ENCODE measurements at regions not wholly inside any gene's neighbourhood (a gene's known extent, or its start where the extent isn't known, plus 50 kb on each side); places are given as distances from the start of the nearest gene placed in this dataset.
"Not testable (repeated sequence)": the region's sequence is repeated elsewhere in the genome, so short reads cannot be mapped to it uniquely, and the experiment has no call there.

DNA sequence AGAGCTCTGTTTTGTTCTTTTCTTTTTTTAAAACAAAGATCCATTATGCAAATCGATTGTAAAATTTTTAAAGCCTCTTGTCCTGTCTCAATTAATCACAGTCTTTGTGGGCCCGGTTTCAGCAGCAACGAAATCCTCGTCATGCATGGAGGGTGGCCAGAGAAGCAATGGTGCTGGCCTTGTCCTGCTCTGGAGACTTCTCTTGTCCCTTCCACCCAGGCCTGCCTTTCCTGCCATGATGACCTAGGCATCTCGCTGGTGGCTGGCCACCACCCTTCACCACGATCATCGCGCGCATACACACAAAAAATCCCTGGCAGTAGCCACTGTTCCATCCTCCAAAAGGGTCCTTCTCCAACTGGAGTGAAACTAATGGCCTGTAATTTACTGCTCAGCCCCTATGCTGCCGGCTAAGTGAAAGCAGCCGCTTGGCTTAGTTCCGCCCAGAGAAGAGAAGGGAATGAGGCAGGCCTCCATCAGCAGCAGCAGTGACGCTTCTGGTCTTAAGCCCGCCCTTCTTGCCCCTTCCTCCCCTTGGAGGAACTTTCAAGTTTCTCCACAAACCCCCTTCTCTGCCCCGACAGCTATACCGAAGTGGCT, 309.5 kb downstream of the NPHP4 start:
- DNase-seq: no peak

DNA sequence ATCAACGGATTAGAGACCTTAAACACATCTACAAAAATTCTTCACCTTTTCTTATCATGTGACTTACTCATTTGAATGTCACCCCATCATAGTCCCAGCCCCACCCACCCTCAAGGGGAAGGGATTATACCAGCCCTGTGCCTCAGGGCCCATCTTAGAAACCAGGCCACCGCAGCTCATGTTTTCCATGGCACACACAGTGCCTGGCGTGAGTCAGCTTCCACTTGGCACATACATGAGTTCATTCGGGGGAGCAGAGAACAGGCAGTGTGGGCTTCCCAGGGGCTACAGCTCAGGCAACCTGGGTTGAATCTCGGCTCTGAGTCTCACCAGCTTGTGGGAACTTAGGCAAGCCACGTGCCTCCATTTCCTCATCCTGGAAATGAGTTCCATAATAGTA, 310.6 kb downstream of the NPHP4 start:
- DNase-seq: no peak

DNA sequence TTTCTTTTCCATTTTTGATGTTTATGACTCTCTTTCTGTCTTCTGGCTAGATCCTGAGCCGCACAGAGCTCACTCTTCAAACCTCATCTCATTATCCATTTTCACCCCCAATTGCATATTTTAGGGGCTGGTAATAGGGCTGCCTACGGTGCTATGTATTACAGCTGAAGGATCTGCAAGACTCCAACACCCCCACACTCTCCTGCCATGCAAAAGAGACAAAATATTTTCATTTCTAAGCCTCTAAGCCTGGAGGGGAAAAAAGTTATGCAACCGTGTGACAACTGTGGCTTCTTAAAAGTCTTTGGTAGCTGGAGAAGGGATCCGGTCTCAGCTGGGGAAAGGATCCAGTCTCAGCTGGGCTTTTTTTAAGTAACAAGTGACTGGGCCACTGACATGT, 311.6 kb downstream of the NPHP4 start:
- DNase-seq: no peak

DNA sequence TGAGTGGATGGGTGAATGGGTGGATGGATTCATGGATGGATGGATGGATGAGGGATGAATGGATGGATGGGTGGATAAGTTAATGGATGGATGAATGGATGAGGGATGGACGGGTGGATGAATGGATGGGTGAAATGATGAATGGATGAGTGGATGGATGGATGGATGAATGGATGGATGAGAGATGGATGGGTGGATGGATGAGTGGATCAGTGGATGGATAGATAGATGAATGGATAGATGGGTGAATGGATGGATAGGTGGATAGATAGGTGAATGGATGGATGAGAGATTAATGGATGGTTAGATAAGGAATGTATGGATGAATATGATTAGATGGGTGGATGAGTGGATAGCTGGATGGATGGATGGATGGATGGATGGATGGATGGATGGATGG, 313.5 kb downstream of the NPHP4 start:
- no peak for DNase-seq

DNA sequence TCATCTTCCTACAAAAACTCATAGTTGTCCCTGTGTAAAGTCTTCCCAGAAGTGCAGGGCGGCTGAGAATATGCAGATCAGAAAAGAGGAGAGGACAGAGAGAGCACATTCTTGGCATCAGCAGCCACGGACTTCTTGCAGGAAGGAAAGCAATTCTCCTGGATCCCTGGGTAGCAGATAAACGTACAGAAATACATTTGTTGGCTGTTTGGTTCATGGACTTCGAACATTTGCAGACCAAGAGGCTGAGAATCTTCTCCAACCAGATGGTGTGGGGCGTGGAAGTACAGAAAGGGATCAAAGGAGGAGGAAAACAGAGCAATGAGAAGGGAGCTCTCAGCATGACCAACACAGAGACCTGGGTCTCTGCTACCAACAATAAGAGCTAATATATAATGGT, 319.9 kb downstream of the NPHP4 start:
- DNase-seq: not testable (repeated sequence)

DNA sequence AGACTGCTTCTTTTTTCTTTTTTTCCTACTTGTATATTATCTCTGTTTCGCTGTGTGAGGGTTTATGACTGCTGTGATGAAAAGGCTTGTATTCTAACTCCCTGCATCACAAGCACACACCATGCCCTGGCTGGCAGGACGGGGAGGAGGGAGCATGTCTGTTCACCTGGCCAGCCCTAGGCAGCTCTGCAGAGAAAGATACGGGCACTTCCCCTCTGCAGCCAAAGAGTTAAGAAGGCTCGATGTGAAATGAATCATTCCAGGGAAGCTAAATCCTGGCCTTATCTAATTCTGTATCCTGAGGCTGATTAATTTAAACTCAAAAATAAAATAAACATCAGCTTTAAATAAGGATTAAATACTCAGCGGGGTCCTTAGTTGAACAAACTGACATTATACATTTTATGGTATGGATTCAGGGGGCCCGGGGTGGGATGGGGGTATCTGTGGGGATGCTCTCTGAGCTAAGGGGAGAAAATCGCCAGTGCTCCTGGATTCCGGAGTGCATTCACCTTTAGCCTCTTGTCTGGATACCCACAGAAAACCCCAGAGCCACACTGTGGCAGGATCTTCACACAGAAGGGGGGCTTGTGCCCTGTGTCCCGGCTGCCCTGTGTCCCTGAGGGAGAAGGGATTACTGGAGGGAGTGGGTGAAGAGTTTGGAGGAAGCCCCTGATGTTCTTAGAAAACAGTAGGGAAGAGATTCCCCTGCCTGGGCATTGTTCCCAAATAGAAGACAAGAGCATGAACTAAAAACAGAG, 321.5 kb downstream of the NPHP4 start:
- no peak for DNase-seq

DNA sequence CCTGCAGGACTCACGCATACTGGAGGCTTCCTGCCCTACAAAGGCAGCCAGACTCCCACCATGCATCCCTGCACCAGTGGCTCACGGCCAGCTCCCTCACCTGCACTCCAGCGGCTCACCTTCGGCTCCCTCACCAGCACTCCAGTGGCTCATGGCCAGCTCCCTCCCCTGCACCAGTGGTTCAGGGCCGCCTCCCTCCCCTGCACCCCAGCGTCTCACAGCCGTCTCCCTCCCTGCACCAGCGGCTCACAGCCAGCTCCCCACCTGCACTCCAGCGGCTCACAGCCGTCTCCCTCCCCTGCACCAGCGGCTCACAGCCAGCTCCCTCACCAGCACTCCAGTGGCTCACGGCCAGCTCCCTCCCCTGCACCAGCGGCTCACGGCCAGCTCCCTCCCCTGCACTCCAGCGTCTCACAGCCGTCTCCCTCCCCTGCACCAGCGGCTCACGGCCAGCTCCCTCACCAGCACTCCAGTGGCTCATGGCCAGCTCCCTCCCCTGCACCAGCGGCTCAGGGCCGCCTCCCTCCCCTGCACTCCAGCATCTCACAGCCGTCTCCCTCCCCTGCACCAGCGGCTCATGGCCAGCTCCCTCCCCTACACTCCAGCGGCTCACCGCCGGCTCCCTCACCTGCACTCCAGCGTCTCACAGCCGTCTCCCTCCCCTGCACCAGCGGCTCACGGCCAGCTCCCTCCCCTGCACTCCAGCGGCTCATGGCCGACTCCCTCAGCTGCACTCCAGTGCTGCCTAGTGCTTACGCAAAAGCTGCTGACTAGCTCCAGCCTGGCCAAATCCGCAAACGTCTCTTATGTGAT, 324.5 kb downstream of the NPHP4 start:
- DNase-seq: no peak

DNA sequence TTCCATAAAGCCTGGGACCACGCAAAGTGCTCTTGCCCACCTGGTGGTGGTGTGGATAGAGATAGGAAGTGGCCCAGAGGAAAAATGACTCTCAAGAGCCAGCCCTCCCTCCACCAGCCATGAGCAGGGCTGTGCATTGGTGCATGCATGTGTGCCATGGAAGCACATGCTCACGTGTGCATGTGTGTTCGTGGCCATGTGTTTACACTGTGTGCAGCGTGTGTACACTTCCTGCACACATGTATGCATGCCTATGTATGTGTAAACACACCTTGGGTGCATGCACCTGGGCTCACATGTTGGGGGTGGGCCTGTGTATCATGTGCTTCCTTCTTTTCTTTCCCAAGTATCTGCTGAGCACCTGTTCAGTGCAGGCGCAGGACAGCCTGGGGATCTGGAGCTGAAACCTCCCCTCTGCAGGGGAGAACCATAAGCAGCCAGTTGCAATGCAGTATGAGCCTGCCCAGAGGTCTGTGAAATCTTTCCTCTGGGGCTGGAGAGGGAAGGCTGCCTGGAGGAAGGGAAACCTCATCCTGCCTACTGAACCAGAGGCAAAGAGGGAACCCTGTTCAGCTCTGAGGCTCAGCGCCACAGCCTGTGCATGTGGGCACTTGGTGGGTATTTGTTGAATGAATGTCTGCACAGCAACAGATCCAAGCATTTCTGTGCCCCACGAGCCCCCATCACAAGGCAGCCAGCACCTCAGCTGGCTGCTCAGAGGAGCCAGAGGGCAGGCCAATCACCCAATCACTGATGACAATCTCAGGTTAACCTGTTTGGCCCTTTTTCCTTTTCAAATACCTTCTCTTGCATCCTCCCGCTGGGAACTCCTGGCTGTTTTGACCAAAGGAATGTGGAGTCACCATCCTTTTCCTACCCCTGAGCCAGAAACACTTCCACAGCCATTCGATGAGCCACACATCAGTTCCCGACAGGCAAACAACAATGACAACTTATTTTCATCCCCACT, 327.0 kb downstream of the NPHP4 start:
- no peak for DNase-seq

DNA sequence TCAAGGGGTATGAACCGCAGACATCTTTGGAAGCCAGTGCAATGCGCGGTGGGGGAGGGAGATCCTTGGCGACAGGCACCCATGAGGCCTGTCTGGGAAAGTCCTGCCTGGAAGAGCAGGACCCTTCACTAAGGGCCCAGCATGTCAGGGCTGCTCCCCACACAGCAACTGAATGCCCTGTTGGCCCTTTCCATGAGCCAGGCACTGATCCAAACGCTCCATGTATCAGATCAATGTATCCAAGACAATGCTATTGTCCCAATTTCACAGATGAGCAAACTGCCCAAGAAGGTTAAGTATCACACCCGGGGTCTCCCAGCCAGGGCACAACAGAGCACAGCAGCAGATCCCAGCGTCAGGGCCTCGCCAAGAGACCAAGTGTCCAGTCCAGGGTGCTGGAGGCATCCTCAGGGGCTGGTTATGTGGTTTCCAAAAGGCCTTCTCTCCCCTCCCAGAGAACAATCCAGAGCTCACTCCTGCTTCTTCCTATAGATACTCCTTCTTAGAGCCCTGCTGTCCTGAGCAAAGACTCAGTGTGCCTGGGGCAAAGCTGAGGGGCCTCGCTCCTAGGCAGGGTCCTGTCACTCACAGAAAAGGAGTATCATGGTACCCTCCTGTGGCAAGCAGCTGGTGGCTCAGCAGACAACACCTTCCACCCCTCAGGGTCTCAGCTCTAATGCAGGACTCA, 328.0 kb downstream of the NPHP4 start:
- DNase-seq: no peak

DNA sequence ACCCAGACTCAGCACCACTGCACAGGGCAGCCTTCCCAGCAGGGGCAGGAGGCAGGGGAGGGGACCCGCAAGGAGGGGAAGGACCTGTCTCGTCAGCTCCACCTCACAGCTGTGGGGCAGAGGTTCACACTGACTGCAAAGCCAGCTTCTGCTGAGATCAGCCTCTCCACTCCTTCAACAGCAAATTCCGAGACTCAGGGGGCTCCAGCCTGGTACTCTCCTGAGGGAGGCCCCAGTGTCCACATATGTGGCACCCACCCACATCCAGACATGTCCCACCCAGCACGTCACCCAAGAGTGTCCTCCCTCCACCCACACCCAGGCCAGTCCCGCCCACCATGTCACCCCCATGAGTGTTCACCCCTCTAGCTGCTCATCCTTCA, 329.5 kb downstream of the NPHP4 start:
- no peak for DNase-seq

DNA sequence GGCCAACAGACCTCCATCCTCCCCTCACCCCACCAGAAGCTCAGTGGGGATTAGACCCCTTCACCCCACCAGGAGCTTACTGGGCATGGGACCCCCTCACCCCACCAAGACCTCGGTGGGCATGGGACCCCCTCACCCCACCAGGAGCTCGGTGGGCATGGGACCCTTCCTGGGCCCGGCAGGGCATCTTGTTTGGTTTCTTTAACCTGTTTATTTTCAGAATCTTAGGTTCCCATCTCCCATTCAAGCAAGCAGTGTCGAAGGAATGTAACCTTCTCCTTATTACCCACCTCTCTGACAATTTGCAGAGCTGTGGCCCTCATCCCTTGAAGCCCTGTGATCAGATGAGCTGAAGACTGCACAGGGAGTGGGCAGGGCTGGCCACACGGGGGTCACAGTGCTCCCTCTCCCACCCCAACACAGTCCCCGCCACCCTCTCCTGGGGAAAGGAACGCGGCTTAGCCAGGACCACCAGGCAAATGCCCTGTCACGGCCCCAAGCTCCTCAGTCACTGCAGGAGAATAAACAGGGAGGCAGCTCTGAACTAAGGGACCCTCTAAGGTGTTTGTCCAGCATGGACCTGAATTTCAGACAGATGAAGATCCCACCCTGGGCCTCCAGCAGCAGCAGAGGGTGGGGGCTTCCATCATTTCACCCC, 330.0 kb downstream of the NPHP4 start:
- no peak for DNase-seq

DNA sequence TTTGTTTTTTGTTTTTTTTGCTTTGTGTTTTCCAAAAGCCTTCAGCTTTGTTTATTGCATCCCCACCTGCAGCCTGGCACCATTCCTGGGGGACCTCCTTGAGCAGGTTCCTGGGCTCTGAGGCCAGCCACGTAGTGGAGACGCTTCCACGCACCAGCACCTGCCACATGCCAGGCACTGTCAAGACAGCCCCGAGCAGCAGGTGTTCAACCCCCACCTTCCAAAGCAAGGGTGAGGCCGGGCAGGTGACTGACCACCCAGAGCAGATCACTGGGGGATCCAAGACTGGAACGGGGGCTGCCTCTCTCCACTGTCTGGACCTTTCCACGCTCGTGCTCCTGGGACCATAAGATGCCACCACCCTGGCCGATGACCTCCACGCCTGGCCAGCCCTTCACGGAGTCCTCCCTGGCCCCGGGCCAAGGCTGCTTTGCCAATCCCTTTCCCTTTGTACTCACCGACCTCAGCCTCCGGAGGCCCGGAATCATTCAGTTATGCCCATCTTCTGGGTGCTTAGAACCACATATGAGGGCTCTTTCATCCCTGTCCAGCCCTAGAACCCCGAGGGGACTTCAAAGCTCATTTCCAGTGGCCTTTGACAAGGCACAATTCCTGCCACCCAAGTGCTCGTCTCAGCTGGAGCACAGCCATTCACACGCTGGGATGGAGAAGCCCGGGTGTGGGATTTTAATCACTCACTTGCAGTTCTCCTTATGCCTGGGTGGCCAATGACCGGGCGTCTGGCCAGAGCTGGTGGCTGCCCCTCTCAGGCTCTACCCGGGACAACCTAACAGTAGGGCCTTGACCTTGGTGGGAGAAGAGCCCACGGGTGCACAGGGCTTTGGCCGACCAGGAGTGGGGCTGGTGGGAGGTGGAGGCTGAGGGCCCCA, 330.8 kb downstream of the NPHP4 start:
- DNase-seq: no peak

DNA sequence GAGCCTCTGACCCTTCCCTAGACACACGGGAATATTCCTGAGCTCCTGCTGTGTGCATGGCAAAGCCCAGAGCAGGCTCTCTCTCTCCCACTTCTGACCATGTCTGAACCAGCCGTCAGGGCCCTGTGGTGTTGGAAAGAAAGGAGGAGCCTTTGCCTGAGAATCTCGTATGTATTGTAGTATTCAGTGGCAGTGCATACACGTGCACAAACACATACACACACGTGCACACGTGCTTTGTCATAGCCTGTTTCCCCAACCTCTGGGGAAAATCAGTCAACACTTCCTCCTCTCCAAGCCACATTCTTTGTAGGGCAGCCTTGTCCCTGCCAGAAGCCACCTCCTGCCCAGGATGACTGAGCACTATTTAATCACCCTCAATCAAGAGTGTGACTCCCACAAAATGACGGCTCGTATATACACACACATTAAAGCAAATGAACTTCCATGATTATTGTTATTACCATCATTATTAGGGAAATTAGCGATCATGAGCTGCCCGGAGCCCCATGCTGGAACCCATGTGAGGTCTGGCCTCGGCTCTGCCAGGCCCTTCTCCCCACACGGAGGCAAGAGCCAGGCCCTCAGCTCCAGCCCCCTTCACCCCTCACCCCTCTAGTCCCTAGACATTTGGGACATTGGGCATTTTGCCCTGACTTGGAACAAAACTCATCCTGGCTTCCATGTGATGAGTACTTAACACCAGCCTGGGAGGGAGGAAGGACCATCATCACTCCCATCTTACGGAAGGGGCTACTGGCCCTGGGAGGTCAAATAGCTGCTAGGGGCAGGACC, 331.9 kb downstream of the NPHP4 start:
- DNase-seq: no peak

DNA sequence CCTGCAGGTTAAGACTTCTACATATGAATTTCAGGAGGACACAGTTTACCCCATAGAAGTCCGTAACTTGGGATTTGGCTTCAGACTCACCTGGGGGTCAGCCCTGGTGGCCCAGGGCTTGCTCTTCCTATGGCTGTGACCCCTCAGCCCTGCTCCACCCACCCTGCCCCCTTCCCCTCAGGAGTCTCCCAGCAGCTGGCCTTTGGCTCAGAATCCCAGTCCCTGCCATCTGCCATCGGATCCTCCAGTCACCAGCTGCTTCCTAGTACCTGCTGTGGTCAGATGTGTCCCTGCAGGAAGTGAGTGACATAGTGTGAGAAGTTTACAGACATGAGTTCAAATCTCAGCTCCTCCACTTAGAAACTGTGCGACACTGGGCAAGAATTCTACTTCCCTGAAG, 332.6 kb downstream of the NPHP4 start:
- DNase-seq: no peak

DNA sequence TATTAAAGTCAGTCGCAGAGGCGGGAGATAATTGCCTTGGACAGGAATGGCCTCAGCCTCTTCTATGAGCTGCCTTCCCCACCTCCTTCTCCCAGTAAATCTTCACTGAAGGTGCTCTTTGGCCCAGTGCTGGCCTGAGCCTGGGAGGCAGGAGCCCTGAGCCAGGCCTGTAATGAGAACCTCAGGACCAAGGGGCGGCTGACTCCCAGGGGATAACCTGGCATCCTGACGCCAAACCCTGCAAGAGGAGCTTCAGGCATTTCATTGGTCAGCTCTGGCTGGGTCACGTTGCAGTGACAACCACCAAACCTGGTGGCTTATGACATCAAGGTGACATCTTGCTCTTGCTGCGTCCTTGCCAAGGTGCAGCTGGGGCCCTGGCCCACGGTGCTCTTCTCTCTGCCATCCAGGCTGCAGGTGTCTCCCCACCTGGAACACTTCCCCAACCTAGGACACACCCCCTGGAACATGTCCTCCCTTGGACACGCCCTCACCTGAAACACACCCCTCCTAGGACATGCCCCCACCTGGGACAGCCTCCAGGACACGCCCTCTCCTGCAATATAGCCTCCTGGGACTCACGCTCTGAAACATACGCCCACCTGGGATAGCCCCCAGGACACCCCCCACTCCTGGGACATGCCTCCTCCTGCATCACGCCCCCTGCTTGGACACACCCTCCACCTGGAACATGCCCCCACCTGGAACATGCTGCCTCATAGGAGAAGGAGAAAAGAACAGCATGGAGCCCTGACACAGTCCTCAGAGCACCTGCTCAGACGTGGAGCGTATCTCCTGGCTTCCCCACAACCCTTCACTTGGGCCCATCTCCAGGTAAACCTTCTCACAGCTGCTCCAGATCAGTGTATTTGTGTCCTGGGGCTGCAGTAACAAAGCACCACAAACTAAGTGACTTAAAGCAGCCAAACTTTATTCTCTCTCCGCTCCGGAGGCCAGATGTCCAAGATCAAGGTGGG, 333.6 kb downstream of the NPHP4 start:
- DNase-seq: no peak

DNA sequence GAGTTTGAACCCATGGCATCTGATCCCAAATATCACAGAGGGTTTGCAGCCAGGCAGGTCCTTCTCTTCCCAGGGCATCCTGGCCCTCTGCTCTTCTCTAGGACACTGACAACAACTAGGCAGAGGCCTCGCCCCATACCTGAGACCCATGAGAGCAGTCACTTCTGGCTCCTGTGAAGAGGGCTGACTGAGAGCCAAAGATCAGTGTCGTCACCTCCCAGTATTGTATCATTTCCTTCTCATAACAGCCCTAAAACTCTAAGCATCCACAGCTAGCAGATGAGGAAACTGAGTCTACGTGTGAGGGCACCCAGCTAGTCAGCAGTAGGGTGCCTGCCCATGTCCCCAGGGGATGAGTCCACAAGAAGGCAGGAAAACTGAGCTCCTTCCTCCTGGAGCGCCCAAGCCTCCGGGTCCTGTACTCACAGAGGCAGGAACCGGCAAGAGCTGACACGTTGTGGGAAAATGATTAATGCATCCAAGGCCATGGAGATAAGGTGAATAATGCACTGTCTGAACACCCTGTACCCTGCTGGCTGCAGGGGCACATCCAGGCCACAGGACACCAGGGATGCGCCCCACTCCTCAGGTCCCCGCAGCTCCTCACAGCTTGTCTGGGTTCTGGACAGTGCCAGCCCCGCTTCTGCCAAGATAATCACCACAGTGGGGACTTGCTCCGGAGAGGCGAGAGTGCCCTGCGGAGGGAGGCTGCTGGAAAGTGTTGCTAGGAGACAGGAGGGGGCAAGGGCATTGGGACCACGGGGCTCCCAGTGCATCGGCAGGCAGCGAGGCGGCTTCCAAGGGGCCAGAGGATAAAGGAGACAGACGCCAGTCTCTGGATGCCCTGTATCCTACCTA, 340.0 kb downstream of the NPHP4 start:
- DNase-seq: no peak

DNA sequence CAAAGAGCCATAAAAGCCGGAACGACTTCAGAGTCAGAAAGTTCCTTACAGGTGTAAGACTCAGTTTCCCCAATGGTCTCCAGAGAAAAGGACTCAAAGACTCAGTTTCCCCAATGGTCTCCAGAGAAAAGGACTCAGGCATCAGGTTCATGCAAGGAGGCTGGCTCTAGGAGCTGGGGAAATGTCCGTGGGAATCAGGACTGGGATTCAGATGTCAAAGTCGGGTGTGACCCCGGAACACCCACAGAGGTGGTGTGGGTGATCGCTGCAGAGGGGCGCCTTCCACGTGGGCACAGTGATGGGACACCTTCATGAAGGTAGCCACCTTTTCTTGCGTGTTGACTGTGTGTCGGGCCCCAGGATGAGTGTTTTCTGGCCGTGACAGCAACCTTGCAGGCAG, 340.8 kb downstream of the NPHP4 start:
- no peak for DNase-seq

DNA sequence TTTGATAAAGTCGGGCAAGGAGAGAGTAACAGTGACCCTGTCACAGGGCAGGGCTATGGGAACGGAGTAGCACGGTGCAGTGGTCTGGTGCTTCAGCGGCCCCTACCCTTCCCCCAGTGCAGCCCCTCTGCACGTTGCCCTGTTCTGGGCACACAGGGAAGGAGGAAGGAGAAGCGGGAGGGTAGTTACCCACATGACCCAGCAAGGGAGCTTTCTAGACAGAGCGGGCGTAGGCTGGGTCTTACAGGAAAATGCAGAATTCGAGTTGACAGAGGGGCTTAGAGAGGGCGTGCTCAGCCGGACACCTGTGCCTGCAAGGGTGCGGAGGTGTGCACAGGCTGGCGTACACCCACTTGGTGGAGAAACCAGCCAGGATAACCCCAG, 341.2 kb downstream of the NPHP4 start:
- DNase-seq: no peak

Data from stimulated activated CD8-positive, alpha-beta memory T cell treated with anti-CD3 and anti-CD28 coated beads, Interleukin-4, amount 100 ng/mL, for 48 hours (primary cell).